Neural progenitor cell (in vitro differentiated cells): ENCODE measurements at regions not wholly inside any gene's neighbourhood (a gene's known extent, or its start where the extent isn't known, plus 50 kb on each side); places are given as distances from the start of the nearest gene placed in this dataset.

Experiments
- DNase-seq: peaks from one replicate; pipeline ENCODE4 v3.0.0-alpha.2; 2016; ENCODE audit warnings: low spot score
- H2AFZ ChIP-seq: fragments of 200-600 bp; sonication (generic); replicated peaks from 2 replicates; pipeline ENCODE4 v1.6.1; 2016; ENCODE audit warnings: antibody characterized with exemption
- H3F3A ChIP-seq: fragments of 200-600 bp; sonication (generic); 2 replicates; pipeline ENCODE4 v1.6.1; 2016; ENCODE audit warnings: antibody characterized with exemption, low read depth
- H3K27ac ChIP-seq: fragments of 200-600 bp; sonication (generic); 2 replicates; pipeline ENCODE4 v1.5.1; 2016; ENCODE audit warnings: mild to moderate bottlenecking
- H3K27me3 ChIP-seq: fragments of 200-600 bp; sonication (generic); 2 replicates; pipeline ENCODE4 v1.6.1; 2016; ENCODE audit warnings: mild to moderate bottlenecking, moderate library complexity
- H3K36me3 ChIP-seq: fragments of 200-600 bp; sonication (generic); 2 replicates; pipeline ENCODE4 v1.5.1; 2016
- H3K4me1 ChIP-seq: fragments of 200-600 bp; sonication (generic); 2 replicates; pipeline ENCODE4 v1.6.1; 2016; ENCODE audit warnings: mixed run types
- H3K4me2 ChIP-seq: fragments of 200-600 bp; sonication (generic); 2 replicates; pipeline ENCODE4 v1.6.1; 2016
- H3K4me3 ChIP-seq: fragments of 200-600 bp; sonication (generic); 2 replicates; pipeline ENCODE4 v1.5.1; 2016
- H3K79me2 ChIP-seq: fragments of 200-600 bp; sonication (generic); 2 replicates; pipeline ENCODE4 v1.6.1; 2016; ENCODE audit warnings: low read depth
- H3K9ac ChIP-seq: fragments of 200-600 bp; sonication (generic); 2 replicates; pipeline ENCODE4 v1.6.1; 2016
- H3K9me3 ChIP-seq: fragments of 200-600 bp; sonication (generic); 2 replicates; pipeline ENCODE4 v1.5.1; 2016; ENCODE audit warnings: low read depth
- H4K20me1 ChIP-seq: fragments of 200-600 bp; sonication (generic); 2 replicates; pipeline ENCODE4 v1.6.1; 2016; ENCODE audit warnings: low read depth
- H3K27ac Mint-ChIP-seq: 3 replicates; pipeline ENCODE4 v1.8.0; 2021; ENCODE audit warnings: mixed read lengths
- H3K27me3 Mint-ChIP-seq: 2 replicates; pipeline ENCODE4 v1.8.0; 2022; ENCODE audit warnings: low read depth, mild to moderate bottlenecking, inconsistent platforms, moderate library complexity, mixed read lengths; ENCODE audit not compliant: insufficient read depth
- H3K36me3 Mint-ChIP-seq: 3 replicates; pipeline ENCODE4 v1.8.0; 2021; ENCODE audit warnings: mixed read lengths
- H3K4me1 Mint-ChIP-seq: 3 replicates; pipeline ENCODE4 v1.8.0; 2021; ENCODE audit warnings: mixed read lengths
- H3K4me3 Mint-ChIP-seq: 3 replicates; pipeline ENCODE4 v1.8.0; 2021; ENCODE audit warnings: mild to moderate bottlenecking, moderate library complexity, mixed read lengths
- H3K9me3 Mint-ChIP-seq: 3 replicates; pipeline ENCODE4 v1.8.0; 2020; ENCODE audit warnings: mixed read lengths
- EZH2 ChIP-seq: fragments of 200-600 bp; sonication (generic); IDR thresholded peaks from 2 replicates; pipeline ENCODE4 v1.6.1; 2017; ENCODE audit warnings: antibody characterized with exemption, mild to moderate bottlenecking, moderate library complexity
- EZH2phosphoT487 ChIP-seq: fragments of 200-600 bp; sonication (generic); IDR thresholded peaks from 2 replicates; pipeline ENCODE4 v1.6.1; 2017; ENCODE audit warnings: antibody characterized with exemption
- TF ChIP-seq, protein P1 (sequence below): fragments of 200-600 bp; sonication (generic); IDR thresholded peaks from 2 replicates; pipeline ENCODE4 v1.5.1; 2017; ENCODE audit warnings: antibody characterized with exemption, mild to moderate bottlenecking

DNA sequence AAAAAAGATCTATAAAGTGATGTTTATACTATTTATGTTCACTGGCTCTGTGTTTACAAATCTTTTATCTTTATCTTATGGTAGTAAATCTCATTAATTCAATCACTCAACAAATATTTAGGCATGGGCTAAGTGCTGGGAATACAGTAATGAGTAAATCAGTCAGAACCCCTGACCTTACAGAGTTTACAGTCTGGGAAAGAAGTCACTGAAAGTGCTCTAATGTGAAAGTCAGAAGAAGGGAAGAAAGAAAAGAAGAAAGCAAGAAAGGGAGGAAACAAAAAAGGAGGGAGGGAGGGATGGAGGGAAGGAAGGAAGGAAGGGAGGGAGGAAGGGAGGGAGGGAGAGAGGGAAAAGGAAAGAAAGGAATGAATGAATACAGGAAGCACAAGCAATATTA, 96.8 kb upstream of the SOX2 start:
- Histone ChIP-seq H3K27me3 (no peaks in the 10 kb centered on the region), H4K20me1 (no peaks in the 10 kb centered on the region), H3K4me1 (peaks cover 94% of the 10 kb centered on the region), H2AFZ (no peak overlapping the region), H3K36me3 (no peaks in the 10 kb centered on the region), H3F3A (peaks cover 26% of the 10 kb centered on the region), H3K27ac (no peak overlapping the region), H3K4me3 (no peak overlapping the region), H3K79me2 (peaks cover 85% of the 10 kb centered on the region), H3K9ac (no peak overlapping the region), H3K9me3 (no peaks in the 10 kb centered on the region), H3K4me2 (no peak overlapping the region)
- Mint-ChIP-seq H3K36me3 (no peaks in the 10 kb centered on the region), H3K27ac (no peak overlapping the region), H3K4me1 (peaks cover 68% of the 10 kb centered on the region), H3K9me3 (no peaks in the 10 kb centered on the region), H3K4me3 (no peak overlapping the region), H3K27me3 (no peaks in the 10 kb centered on the region)
- no peak for TF ChIP-seq EZH2phosphoT487
- TF ChIP-seq, protein P1, sequence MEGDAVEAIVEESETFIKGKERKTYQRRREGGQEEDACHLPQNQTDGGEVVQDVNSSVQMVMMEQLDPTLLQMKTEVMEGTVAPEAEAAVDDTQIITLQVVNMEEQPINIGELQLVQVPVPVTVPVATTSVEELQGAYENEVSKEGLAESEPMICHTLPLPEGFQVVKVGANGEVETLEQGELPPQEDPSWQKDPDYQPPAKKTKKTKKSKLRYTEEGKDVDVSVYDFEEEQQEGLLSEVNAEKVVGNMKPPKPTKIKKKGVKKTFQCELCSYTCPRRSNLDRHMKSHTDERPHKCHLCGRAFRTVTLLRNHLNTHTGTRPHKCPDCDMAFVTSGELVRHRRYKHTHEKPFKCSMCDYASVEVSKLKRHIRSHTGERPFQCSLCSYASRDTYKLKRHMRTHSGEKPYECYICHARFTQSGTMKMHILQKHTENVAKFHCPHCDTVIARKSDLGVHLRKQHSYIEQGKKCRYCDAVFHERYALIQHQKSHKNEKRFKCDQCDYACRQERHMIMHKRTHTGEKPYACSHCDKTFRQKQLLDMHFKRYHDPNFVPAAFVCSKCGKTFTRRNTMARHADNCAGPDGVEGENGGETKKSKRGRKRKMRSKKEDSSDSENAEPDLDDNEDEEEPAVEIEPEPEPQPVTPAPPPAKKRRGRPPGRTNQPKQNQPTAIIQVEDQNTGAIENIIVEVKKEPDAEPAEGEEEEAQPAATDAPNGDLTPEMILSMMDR = no peak
- TF ChIP-seq EZH2 = no peak
- DNase-seq = no peak

DNA sequence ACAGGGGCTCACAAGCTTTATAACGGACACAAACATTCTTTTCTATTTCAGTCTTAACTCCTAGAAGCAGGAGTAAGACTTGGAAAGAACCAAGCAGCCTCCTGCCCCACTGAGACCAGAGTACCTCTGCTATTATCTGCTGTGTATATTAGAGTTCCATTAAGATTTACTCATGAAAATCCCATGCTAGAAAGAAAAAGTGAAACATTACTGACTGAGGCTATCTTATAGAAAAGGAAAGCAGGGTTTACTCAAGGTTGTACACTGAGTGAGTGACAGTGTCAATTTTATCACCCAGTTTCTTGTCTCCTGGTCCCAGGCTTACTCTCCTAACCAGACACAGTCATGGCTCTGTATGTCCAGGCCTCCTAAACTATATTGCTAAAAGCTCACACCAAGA, 97.9 kb upstream of the SOX2 start:
- Mint-ChIP-seq H3K4me3 (peak overlapping the region; percentile 17), H3K4me1 (peaks cover 70% of the 10 kb centered on the region), H3K27me3 (no peaks in the 10 kb centered on the region), H3K27ac (peak overlapping the region; percentile 20), H3K36me3 (no peaks in the 10 kb centered on the region), H3K9me3 (no peaks in the 10 kb centered on the region)
- Histone ChIP-seq H3K36me3 (no peaks in the 10 kb centered on the region), H3K9me3 (no peaks in the 10 kb centered on the region), H3K79me2 (peaks cover 75% of the 10 kb centered on the region), H3K27ac (peak overlapping the region; percentile 44), H3K4me1 (peaks cover 94% of the 10 kb centered on the region), H3K27me3 (no peaks in the 10 kb centered on the region), H3K9ac (no peak overlapping the region), H3K4me2 (peak overlapping the region; percentile 77), H3K4me3 (peak overlapping the region; percentile 16), H4K20me1 (no peaks in the 10 kb centered on the region), H3F3A (peaks cover 37% of the 10 kb centered on the region), H2AFZ (peak overlapping the region; percentile 51)
- TF ChIP-seq, protein P1 = no peak
- TF ChIP-seq EZH2phosphoT487 (no peak), EZH2 (no peak)
- no peak for DNase-seq

DNA sequence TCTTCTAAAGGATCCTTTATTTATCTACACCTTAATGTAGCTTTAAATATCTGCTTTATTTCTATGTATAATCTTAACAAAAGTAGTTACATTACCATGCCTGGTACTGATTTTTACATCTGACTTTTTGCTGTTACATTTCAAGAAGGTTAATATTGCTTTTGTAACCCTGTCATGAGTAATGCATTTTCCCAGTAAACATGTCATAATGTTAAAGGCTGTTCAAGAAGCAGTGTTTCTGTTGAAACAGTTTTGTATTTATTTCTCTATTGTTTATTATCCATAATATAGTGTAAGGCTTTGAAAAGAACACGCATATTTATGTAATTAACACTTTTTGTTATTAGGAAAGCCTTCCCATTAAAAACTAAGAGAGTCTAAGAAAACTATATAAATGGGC, 98.5 kb upstream of the SOX2 start:
- H3K4me1 ChIP-seq = peaks cover 93% of the 10 kb centered on the region
- peaks cover 43% of the 10 kb centered on the region for H3F3A ChIP-seq
- peak overlapping the region; percentile 44 for H3K27ac ChIP-seq
- DNase-seq = no peak
- Mint-ChIP-seq H3K36me3 (no peaks in the 10 kb centered on the region), H3K9me3 (no peaks in the 10 kb centered on the region), H3K4me1 (peaks cover 74% of the 10 kb centered on the region), H3K27me3 (no peaks in the 10 kb centered on the region), H3K27ac (peak overlapping the region; percentile 46), H3K4me3 (no peak overlapping the region)
- H3K27me3 ChIP-seq = no peaks in the 10 kb centered on the region
- H3K4me2 ChIP-seq = peak overlapping the region; percentile 77
- H2AFZ ChIP-seq = peak overlapping the region; percentile 68
- H3K36me3 ChIP-seq = no peaks in the 10 kb centered on the region
- peak overlapping the region; percentile 16 for H3K4me3 ChIP-seq
- H4K20me1 ChIP-seq = no peaks in the 10 kb centered on the region
- H3K9ac ChIP-seq = no peak overlapping the region
- no peak for TF ChIP-seq EZH2
- TF ChIP-seq EZH2phosphoT487 = no peak
- TF ChIP-seq, protein P1 = no peak
- H3K9me3 ChIP-seq = no peaks in the 10 kb centered on the region
- H3K79me2 ChIP-seq = peaks cover 68% of the 10 kb centered on the region
